HG03565 (cell line): ENCODE measurements at regions not wholly inside any gene's neighbourhood (a gene's known extent, or its start where the extent isn't known, plus 50 kb on each side); places are given as distances from the start of the nearest gene placed in this dataset.
"Not testable (repeated sequence)": the region's sequence is repeated elsewhere in the genome, so short reads cannot be mapped to it uniquely, and the experiment has no call there.

Source experiments
- ATAC-seq: cut with Tn5 transposase; IDR thresholded peaks from one replicate; pipeline ENCODE4 v1.9.1; 2021; ENCODE audit warnings: mild to moderate bottlenecking, moderate library complexity; ENCODE audit not compliant: unreplicated experiment

DNA sequence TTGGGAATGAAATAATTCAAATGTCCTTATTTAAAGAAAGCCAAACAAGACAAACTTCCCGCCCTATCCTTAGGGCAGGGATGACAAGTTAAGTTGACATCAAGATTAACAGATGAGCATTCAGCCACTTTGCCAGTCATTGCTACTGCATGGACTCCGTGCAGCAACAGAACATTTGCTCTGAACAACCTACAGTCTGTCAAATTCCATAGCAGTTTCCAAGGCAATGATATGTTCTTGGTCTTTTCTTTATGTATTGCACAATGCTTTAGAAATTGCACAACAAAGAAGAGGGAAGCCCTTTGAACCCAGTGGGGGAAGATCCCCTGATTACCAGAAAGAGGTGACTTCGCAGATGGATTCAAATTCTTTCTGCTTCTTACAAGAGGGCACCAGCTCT, 269.8 kb downstream of the BCAT1 start:
- no peak for ATAC-seq

DNA sequence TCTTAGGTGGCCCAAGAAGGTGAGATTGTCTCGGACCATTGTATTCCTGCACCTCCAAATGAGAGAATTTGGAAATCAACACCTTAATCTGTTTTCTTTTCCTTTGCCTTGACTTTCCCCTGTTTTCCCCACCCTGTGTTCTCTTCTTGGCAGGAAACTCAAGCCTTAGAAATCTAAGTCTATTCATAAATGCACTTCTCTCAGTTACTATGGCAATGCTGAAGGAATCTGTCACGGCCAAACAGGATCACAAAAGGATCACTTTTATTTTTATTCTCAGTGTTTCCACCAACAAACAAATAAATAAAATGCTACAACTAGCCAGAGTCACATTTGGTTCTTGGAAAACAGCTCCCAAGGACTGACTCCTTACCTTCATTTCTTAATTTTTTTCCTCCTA, 270.5 kb downstream of the BCAT1 start:
- ATAC-seq: no peak

DNA sequence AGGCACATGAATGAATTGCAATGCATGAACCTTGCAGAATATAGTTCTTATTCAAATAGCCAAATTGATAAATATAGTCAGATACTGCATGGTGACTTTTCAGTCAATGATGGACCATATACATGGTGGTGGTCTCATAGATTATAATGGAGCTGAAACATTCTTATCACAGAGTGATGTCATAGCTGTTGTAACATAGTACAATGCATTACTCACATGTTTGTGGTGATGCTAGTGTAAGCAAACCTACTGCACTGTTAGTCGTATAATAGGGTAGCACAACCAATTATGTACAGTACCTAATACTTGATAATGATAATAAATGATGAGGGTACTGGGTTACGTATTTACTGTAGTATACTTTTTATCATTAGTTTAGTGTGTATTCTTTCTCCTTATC, 280.3 kb downstream of the BCAT1 start:
- no peak for ATAC-seq

DNA sequence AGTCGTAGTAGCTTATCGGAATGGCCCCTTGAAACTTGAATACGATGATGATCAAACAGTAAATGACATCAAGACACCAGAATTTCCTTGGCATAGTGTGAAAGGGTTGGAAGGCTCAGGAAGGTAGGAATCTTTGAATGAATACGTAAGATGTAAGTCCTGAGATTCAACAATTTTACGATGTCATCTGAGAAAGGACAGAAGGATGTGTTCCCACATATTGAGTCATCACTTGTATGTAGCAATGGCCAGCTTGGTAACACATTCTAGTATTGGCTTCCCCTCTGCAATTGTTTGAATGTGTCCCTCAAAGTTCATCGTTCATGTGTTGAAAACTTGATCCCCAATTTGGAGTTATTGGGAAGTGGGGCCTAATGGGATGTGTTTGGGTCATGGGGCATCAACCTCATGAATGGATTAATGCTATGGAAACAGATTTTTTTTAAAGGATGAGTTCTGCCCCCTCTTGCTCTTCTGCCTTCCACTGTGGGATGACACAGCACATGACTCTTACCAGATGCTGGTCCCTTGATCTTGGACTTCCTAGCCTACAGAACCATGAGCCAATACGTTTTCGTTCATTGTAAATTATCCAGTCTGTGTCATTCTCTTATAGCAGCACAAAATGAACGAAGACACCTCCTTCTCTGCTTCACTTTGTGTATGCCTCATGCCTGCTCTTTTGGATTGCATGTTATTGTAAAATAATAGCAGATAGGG, 284.6 kb downstream of the BCAT1 start:
- no peak for ATAC-seq

DNA sequence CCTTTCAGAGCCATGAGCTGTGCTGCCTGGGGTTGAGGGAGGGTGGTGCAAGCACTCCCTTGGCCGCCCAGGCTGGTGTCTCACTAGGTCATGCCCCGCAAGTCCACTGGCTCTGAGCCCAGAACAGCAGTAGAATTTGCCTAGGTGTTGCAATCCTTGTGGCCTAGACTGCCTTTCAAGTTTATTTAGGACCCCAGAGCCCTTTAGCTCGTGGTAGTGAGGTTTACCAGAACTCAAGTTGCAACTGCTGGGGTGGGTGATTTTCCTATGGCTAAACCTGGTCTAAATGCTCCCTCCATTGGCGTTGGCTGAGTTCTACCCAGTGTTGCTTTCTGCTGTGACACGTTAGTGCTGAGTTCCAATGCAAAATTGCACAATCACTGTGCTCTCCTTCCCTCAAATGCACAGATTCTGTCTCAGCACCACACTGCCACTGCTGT, 287.2 kb downstream of the BCAT1 start:
- no peak for ATAC-seq

DNA sequence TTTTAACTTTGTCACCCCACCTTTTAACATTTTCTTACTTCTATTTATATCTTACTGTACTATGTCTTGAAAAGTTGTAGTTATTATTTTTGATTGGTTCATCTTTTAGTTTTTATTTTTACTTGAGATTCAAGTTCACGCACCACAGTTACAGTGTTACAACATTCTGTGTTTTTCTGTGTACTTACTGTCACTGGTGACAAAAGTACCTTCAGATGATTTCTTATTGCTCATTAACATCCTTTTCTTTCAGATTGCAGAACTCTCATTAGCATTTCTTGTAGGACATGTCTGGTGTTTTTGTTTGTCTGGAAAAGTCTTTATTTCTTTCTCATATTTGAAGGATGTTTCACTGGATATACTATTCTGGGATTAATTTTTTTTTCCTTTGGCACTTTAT, 289.9 kb downstream of the BCAT1 start:
- no peak for ATAC-seq

DNA sequence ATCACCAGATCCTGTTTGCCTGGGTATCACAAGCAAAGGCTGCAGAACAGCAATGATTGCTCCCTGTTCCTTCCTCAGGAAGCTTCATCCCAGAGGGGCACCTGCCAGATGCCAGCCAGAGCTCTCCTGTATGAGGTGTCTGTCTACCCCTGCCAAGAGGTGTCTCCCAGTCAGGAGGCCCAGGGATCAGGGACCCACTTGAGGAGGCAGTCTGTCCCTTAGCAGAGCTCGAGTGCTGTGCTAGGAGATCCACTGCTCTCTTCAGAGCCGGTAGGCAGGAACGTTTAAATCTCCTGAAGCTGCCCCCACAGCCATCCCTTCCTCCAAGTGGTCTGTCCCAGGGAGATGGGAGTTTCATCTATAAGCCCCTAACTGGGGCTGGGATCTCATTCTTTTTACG, 294.6 kb downstream of the BCAT1 start:
- not testable (repeated sequence) for ATAC-seq

DNA sequence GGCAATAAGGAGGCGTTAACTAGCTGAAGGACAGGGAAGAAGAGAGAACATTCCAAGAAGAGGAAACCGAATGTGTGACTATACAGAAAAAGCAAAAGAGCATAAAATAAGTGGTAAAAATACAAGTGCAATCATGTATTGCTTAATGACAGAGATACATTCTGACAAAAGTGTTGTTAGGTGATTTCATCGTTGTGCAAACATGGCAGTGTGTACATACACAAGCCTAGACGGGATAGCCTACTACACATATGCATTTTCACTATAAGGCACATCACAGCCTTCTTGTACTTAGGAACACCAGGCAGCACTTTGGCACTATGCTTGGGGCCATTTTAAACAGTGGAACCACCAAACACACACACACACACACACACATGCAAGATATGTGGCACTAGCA, 299.3 kb downstream of the BCAT1 start:
- ATAC-seq: no peak

DNA sequence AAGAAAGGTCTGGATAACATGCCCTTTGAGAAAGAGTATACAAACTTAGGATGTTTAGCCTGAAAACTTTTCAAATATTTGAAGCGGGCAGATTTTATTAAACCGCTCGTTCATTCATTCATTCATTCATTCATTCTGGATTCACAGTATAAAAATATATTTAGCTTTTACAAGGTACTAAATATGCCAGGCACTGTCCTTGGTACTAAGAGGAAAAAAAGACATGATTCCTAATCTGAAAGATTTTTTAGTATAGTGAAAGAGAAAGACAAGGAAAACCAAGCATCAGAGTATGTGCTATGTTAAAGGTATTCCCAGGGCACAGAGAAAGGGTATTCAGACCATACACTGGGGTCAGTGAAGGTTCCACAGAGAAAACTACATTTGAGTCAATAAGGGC, 299.7 kb downstream of the BCAT1 start:
- no peak for ATAC-seq

DNA sequence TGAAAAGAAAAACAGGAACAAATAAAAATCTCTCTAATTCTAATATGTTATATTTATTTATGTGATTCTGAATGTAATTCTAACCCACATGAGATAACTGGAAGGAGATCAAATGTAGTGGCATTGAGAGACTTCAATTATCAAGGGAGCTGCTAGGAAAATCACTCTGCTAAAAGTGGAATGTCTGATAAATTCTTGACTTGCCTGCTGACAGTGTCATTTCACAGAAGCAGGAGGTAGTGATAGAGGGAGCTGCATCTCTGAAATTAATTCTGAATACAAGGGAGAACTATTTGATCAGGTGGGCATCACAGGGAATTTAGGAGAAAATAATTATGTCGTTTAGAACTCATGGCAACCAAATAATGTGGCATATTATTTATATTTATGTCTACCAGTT, 303.6 kb downstream of the BCAT1 start:
- no peak for ATAC-seq

DNA sequence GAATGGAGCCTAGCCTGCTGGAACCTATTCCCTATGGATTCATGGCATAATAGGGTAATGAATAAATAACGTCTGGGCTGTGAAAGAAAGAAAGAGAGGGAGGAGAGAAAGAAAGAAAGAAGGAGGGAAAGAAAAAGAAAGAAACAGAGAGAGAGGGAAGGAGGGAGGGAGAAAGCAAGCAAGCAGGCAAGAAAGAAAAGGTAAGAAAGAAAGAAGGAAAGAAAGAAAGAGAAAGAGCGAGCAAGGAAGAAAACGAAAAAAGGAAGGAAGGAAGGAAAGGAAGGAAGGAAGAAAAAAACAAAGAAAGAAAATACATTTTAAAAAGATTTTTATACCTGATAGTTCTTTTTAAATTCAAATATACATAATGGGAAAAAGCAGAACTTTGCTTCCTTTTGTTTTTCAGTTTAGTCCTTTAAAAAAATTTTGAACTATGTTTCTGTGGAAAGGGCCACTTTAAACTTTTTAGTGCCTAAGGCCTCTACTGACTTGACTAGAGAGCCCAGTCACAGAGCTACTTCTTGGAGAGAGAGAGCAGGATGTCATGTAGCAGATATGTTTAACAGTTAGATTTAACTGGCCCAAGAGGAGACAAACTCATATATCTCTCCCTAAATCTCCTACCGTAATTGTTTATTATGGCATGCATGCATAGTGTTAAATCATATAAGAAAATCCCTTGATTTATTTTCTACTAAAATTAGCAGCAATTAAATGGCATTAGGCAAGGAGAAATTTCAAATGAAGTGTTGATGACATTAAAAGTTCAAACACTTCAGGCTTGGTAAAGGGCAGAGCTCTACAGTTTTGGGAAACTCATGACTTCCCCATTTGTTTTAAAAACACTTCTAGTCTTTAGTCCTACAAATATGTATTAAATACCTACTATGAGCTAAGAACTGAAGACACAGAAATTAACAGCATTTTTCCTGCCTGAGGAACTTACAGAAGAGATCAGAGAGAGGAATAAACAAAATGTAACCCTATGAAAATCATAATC, 305.5 kb downstream of the BCAT1 start:
- ATAC-seq: no peak

DNA sequence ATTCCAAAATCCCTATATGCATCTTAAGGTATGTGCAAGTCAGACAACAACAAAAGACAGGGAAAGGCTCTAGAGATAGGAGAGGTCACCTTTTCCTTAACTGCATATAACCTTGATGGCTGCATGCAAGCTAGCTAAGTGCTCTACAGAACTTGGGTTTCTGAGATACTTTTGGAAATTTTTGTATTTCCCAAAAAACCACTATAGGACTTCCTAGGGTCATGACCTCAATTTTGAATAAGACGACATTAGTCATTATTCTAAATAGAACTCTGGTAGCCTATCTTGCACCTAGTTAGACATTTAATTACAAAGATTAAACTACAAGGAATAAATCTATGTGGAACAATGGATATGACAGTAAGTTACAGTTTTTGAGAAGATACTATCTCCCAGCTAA, 309.3 kb downstream of the BCAT1 start:
- no peak for ATAC-seq

DNA sequence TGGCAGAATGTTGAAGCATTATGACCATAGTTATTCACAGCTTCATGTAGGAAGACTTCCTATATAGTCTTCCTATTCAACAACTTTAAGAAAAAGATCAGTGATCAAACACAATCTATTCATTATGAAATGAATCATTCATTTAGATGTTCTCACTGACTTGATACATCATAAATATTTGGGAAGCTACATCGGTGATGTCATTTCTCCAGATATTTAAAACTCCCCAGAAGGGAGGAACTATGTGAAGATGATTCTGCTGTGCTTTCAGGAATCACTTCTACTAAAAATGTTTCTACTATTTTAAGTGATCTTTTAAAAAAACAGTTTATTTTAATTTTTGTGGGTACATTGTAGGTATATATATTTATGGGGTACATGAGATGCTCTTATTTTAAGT, 316.4 kb downstream of the BCAT1 start:
- no peak for ATAC-seq

DNA sequence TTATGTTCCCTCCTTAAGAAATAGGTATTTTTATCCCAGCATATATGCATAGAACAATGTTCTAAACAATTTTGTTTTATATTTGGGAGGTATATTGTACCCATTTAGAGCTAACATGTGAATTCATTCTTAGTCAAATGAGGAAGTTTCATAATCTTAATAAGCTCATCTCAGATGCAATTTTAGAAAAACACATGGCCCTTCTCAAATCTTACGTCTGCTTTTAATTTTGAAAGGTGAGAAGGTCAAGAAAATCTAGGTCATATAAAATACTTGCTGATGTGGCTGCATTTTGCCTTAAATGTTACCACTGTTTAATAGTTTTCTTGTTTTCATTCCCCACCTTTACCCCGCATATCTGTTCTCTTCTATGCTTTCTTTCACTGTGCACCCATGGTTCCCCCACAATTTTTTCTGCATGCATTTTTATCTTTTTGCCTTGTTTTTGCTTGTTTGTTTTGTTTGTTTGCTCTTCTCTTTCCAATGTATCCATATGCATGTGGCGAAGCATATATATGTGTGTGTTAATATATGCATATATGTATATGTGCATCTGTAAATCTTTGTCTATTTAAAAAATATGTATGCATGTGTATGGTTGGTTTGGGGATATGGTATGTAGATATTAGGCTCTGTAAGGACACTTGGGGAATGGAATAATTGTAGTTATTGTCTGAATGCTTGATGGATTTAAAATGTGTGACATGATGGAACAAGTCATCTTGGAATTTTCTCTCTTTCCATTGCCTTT, 317.1 kb downstream of the BCAT1 start:
- no peak for ATAC-seq

DNA sequence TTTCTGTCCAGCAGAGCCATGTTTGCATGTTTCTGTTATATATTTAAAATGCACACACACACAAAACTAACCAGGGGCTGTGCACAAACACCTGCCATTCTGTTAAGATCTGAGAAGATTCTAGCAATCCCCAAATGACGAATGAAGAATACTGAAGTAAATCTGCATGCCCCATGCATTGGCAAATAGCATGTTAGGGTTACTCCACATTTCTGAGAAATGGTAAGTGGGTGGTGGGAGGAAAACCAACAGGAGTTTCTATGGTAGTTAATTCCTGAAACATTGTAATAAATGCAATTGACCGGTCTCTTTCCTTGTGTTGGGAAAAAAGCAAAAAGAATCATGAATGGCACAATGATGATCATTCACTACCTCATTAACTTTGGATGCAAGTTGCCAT, 318.0 kb downstream of the BCAT1 start:
- ATAC-seq: no peak

DNA sequence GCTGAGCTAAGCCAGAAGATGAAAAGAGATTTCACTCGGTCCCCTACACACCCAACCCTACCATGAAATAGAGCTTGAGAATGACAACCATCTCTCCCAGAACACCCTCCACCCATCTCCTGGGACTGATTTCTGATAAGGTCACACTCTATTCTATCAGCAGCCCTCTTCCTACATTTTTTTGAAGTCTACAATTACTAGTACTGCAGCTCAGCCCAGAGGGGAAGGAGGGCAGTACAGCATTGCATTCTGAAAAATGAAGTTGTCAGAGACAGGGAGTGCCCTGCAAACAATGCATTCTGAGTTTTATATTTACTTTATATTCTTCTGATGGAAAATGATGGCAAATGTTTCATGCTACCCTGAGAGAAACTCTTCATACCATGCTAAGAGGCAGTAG, 318.5 kb downstream of the BCAT1 start:
- no peak for ATAC-seq

DNA sequence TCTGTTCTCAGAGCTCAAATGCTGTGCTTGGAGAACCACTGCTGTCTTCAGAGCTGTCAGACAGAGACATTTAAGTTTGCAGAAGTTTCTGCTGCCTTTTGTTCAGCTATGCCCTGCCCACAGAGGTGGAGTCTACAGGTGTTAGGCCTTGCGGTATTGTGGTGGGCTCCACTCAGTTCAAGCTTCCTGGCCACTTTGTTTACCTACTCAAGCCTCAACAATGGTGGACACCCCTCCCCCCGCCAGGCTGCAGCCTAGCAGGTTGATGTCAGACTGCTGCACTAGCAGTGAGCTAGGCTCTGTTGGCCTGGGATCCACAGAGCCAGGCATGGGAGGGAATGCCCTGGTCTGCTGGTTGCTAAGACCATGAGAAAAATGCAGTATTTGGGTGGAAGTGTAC, 323.8 kb downstream of the BCAT1 start:
- no peak for ATAC-seq

DNA sequence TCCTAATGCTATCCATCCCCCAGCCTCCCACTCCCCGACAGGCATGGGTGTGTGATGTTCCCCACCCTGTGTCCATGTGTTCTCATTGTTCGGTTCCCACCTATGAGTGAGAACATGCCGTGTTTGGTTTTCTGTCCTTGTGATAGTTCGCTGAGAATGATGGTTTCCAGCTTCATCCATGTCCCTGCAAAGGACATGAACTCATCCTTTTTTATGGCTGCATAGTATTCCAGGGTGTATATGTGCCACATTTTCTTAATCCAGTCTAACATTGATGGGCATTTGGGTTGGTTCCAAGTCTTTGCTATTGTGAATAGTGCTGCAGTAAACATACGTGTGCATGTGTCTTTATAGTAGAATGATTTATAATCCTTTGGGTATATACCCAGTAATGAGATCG, 328.9 kb downstream of the BCAT1 start:
- not testable (repeated sequence) for ATAC-seq

DNA sequence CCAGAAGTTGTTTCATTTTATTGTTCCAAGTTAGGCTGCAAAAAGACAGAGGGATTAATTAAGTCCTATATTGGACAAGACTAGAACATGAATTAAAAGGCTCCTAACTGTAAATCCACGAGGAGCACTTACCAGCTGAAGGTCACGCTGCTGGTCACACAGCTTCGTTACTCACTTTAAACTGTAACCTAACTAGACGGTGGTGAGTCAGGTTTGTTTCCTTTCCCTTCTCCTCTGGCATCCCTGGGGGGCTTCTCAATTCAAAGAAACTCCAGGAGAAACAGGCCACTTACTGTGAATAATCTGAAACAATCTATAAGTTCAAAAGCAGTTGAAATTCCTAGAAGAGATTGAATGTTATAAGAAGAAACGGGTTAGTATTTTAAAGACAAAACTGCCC, 331.4 kb downstream of the BCAT1 start:
- ATAC-seq: no peak

DNA sequence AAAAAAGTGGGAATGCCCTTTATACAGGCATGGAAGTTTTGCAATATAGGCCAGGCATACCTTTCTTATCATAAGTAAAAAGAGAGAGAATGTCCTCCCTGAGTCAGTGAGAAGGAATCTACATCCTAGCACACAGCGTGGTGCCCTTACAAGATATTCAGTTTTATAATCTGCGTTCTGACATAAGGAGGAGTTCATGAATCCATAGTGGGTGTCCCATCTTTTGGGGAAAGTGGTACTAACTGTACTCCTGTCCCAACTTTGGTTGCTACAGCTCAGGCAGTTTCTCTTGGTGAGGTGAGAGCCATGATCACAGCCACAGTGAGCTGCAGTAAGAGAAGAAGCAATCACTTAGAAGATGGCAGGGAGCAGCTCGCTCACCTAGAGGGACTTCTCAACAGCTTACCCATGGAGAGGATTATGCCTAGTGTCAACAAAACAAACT, 332.9 kb downstream of the BCAT1 start:
- ATAC-seq: no peak

DNA sequence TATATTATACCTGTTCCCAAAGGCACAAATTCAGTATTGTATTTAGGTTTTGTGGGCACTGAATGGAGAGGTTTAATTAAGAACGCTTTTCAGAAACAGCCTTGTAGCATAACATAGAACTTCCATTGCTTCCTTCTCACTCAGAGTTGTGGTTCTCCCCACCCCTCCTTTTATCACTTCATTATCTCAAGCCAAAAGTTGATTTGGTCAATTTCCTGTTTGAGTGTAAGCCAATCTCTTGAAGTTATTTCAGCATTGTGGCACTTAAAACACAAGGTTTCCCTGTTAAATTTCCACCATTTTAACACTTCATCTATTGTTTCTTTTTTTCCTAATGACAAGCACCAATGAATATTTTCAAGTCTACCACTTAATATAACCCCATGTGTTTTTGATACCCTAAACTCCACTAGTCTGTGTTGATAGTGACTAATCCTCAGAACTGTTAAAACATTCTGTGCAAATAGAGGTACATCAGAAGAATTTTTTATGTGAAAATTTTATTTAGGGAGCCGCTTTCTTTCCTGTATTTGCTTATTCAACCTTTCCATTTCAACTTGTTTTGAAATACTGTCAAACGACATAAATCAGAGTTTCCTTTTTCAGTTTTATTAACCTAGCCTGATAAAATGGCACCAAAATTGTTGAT, 340.1 kb downstream of the BCAT1 start:
- ATAC-seq: no peak
